ENCODE measurements at regions not wholly inside any gene's neighbourhood (a gene's known extent, or its start where the extent isn't known, plus 50 kb on each side); places are given as distances from the start of the nearest gene placed in this dataset.

GRCh38 chr12:97358361-97358760 is 104.2 kb upstream of the RMST start:
- TF ChIP-seq, protein P1, sequence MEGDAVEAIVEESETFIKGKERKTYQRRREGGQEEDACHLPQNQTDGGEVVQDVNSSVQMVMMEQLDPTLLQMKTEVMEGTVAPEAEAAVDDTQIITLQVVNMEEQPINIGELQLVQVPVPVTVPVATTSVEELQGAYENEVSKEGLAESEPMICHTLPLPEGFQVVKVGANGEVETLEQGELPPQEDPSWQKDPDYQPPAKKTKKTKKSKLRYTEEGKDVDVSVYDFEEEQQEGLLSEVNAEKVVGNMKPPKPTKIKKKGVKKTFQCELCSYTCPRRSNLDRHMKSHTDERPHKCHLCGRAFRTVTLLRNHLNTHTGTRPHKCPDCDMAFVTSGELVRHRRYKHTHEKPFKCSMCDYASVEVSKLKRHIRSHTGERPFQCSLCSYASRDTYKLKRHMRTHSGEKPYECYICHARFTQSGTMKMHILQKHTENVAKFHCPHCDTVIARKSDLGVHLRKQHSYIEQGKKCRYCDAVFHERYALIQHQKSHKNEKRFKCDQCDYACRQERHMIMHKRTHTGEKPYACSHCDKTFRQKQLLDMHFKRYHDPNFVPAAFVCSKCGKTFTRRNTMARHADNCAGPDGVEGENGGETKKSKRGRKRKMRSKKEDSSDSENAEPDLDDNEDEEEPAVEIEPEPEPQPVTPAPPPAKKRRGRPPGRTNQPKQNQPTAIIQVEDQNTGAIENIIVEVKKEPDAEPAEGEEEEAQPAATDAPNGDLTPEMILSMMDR (IDR thresholded peaks at IDR 0.05; ENCODE audit: poor library complexity, severe bottlenecking), result no peak
- TF ChIP-seq MXI1 (conservative IDR thresholded peaks at IDR 0.05; ENCODE audit: poor library complexity, severe bottlenecking) (no peak), RAD21 (conservative IDR thresholded peaks at IDR 0.05) (no peak), EP300 (conservative IDR thresholded peaks at IDR 0.05; ENCODE audit: poor library complexity, severe bottlenecking) (no peak), EZH2 (IDR thresholded peaks at IDR 0.05; ENCODE audit: borderline replicate concordance, insufficient read depth, low read length, poor library complexity, severe bottlenecking) (no peak), POLR2AphosphoS5 (IDR thresholded peaks at IDR 0.05) (no peak), REST (IDR thresholded peaks at IDR 0.05; ENCODE audit: borderline replicate concordance) (peak; percentile 80), TAF1 (IDR thresholded peaks at IDR 0.05; ENCODE audit: low read depth) (no peak), SMC3 (conservative IDR thresholded peaks at IDR 0.05; ENCODE audit: poor library complexity) (no peak)

Data from neural cell (in vitro differentiated cells).